H1 (cell line): ENCODE measurements at regions not wholly inside any gene's neighbourhood (a gene's known extent, or its start where the extent isn't known, plus 50 kb on each side); places are given as distances from the start of the nearest gene placed in this dataset.

Experiments used
- CTCF ChIA-PET: fragments of 300-600 bp; sonication (Branson Sonifier 250); formaldehyde crosslinking; loops from one replicate; lab custom pipeline; 2021; ENCODE audit not compliant: partially characterized antibody; lab: Charles Lee
- POLR2A ChIA-PET: fragments of 300-600 bp; sonication (Branson Sonifier 250); formaldehyde crosslinking; loops from one replicate; lab custom pipeline; 2021; ENCODE audit warnings: inconsistent platforms; ENCODE audit not compliant: partially characterized antibody; lab: Charles Lee
- DNase-seq, 2 experiments: peaks; one replicate each; pipeline versions ENCODE4 v3.0.0 to v3.0.0-alpha.2; 2010 to 2022; ENCODE audit warnings: low spot score in 2 of 2, low read depth in 1 of 2, mixed read lengths in 1 of 2
- FAIRE-seq: peaks from 2 replicates; lab custom pipeline; 2011; peaks lifted over from hg19 to GRCh38; lab: Jason Lieb, UNC
- H2AFZ ChIP-seq: 2 replicates; pipeline ENCODE4 v1.8.1; 2012; ENCODE audit warnings: low read length, inconsistent platforms
- H2AK5ac ChIP-seq: 2 replicates; pipeline ENCODE4 v1.6.1; 2013; ENCODE audit warnings: low read depth, low read length
- H2BK120ac ChIP-seq: replicated peaks from 2 replicates; pipeline ENCODE3; 2013; ENCODE audit warnings: low read depth, low read length, inconsistent platforms
- H2BK12ac ChIP-seq: 2 replicates; pipeline ENCODE4 v1.6.1; 2013; ENCODE audit warnings: low read depth, low read length
- H2BK15ac ChIP-seq: 2 replicates; pipeline ENCODE4 v1.6.1; 2013; ENCODE audit warnings: low read length
- H2BK20ac ChIP-seq: 2 replicates; pipeline ENCODE4 v1.6.1; 2013; ENCODE audit warnings: low read length
- H2BK5ac ChIP-seq: 2 replicates; pipeline ENCODE4 v1.6.1; 2013; ENCODE audit warnings: low read depth, low read length
- H3K14ac ChIP-seq: 2 replicates; pipeline ENCODE4 v1.6.1; 2013; ENCODE audit warnings: inconsistent platforms; ENCODE audit not compliant: insufficient read length
- H3K18ac ChIP-seq: 2 replicates; pipeline ENCODE4 v1.6.1; 2013; ENCODE audit warnings: low read length; ENCODE audit errors: extremely low read depth
- H3K23ac ChIP-seq: 2 replicates; pipeline ENCODE4 v1.6.1; 2013; ENCODE audit warnings: inconsistent platforms; ENCODE audit not compliant: insufficient read length
- H3K23me2 ChIP-seq: 2 replicates; pipeline ENCODE4 v1.6.1; 2013; ENCODE audit warnings: low read depth, low read length
- H3K27ac ChIP-seq: 2 replicates; pipeline ENCODE4 v1.6.1; 2011; ENCODE audit warnings: low read depth, low read length, inconsistent platforms
- H3K27me3 ChIP-seq, 4 experiments: replicated peaks in 1 of 4; 1 replicate in 1 of 4; 2 replicates in 3 of 4; pipeline versions ENCODE4 v1.6.1 to v1.8.1; 2011 to 2013; ENCODE audit warnings: low read length in 3 of 4, mild to moderate bottlenecking in 3 of 4, inconsistent platforms in 2 of 4, mixed read lengths in 2 of 4, moderate library complexity in 1 of 4; ENCODE audit not compliant: control insufficient read depth in 3 of 4, insufficient read depth in 3 of 4; ENCODE audit errors: extremely low read depth in 1 of 4
- H3K36me3 ChIP-seq, 4 experiments: 2 replicates each; pipeline versions ENCODE4 v1.6.1 to v1.8.1; 2011 to 2013; ENCODE audit warnings: mild to moderate bottlenecking in 4 of 4, low read length in 3 of 4, moderate library complexity in 2 of 4, control low read depth in 1 of 4, inconsistent platforms in 1 of 4; ENCODE audit not compliant: insufficient read depth in 4 of 4, control insufficient read depth in 2 of 4
- H3K4ac ChIP-seq: replicated peaks from 2 replicates; pipeline ENCODE3; 2013; ENCODE audit warnings: low read length, low read depth, mixed read lengths, inconsistent platforms; ENCODE audit not compliant: insufficient read length
- H3K4me1 ChIP-seq, 4 experiments: replicated peaks in 1 of 4; 1 replicate in 1 of 4; 2 replicates in 3 of 4; pipeline versions ENCODE4 v1.6.1 to v1.8.1; 2011 to 2013; ENCODE audit warnings: low read length in 3 of 4, inconsistent platforms in 2 of 4, mixed read lengths in 1 of 4; ENCODE audit not compliant: insufficient read depth in 4 of 4, control insufficient read depth in 3 of 4
- H3K4me2 ChIP-seq, 2 experiments: 2 replicates each; pipeline versions ENCODE4 v1.6.1 to v1.8.1; 2011 to 2013; ENCODE audit warnings: low read depth in 2 of 2, low read length in 2 of 2, control low read depth in 1 of 2, inconsistent platforms in 1 of 2, mild to moderate bottlenecking in 1 of 2; ENCODE audit not compliant: insufficient read depth in 1 of 2
- H3K4me3 ChIP-seq, 4 experiments: fragments of 200-600, 300-600 bp in 1 of 4; sonication (generic), shearing (Covaris generic), sonication (Bioruptor Twin) in 1 of 4; 2 replicates each; pipeline versions ENCODE4 v1.5.1 to v1.8.1; 2011 to 2016; ENCODE audit warnings: low read length in 4 of 4, low read depth in 3 of 4, control low read depth in 2 of 4, inconsistent platforms in 2 of 4, mild to moderate bottlenecking in 2 of 4, mixed read lengths in 1 of 4, moderate library complexity in 1 of 4; ENCODE audit not compliant: insufficient read depth in 2 of 4; ENCODE audit errors: extremely low read depth in 1 of 4
- H3K56ac ChIP-seq: replicated peaks from 2 replicates; pipeline ENCODE3; 2013; ENCODE audit warnings: low read depth, mild to moderate bottlenecking, mixed read lengths, low read length, inconsistent platforms; ENCODE audit not compliant: insufficient read length
- H3K79me1 ChIP-seq: 2 replicates; pipeline ENCODE4 v1.6.1; 2013; ENCODE audit warnings: low read depth, low read length, control low read depth
- H3K79me2 ChIP-seq, 2 experiments: 2 replicates each; pipeline versions ENCODE4 v1.6.1 to v1.8.1; 2012 to 2013; ENCODE audit warnings: low read length in 2 of 2, mild to moderate bottlenecking in 2 of 2, inconsistent platforms in 1 of 2; ENCODE audit not compliant: insufficient read depth in 2 of 2, control insufficient read depth in 1 of 2
- H3K9ac ChIP-seq, 4 experiments: replicated peaks in 1 of 4; 1 replicate in 1 of 4; 2 replicates in 3 of 4; pipeline versions ENCODE4 v1.6.1 to v1.8.1; 2011 to 2013; ENCODE audit warnings: low read depth in 3 of 4, low read length in 3 of 4, control low read depth in 2 of 4, mild to moderate bottlenecking in 2 of 4, moderate library complexity in 2 of 4, inconsistent platforms in 1 of 4; ENCODE audit errors: extremely low read depth in 1 of 4
- H3K9me3 ChIP-seq, 2 experiments: 2 replicates each; pipeline versions ENCODE4 v1.6.1 to v1.8.1; 2012 to 2013; ENCODE audit warnings: mild to moderate bottlenecking in 2 of 2, moderate library complexity in 2 of 2, control low read depth in 1 of 2, inconsistent platforms in 1 of 2, low read depth in 1 of 2, low read length in 1 of 2, mixed read lengths in 1 of 2; ENCODE audit not compliant: insufficient read depth in 2 of 2
- H4K20me1 ChIP-seq, 2 experiments: replicated peaks in 1 of 2; 2 replicates each; pipeline versions ENCODE3 to v1.8.1; 2011 to 2013; ENCODE audit warnings: inconsistent platforms in 2 of 2, low read length in 2 of 2, mild to moderate bottlenecking in 1 of 2; ENCODE audit not compliant: insufficient read depth in 2 of 2, control insufficient read depth in 1 of 2
- H4K5ac ChIP-seq: 2 replicates; pipeline ENCODE4 v1.6.1; 2013; ENCODE audit warnings: low read length, low read depth, mixed read lengths, inconsistent platforms; ENCODE audit not compliant: insufficient read length
- H4K8ac ChIP-seq: 2 replicates; pipeline ENCODE4 v1.8.0; 2013; ENCODE audit warnings: mild to moderate bottlenecking, moderate library complexity, low read length, inconsistent platforms; ENCODE audit not compliant: insufficient read depth; ENCODE audit errors: extremely low read depth
- H4K91ac ChIP-seq: replicated peaks from 2 replicates; pipeline ENCODE3; 2013; ENCODE audit warnings: low read length, mixed read lengths, inconsistent platforms; ENCODE audit not compliant: insufficient read length
- ASH2L ChIP-seq: fragments of 200-600, 300-600 bp; sonication (generic); IDR thresholded peaks from one replicate; pipeline ENCODE4 v1.7.1; 2017; ENCODE audit warnings: low read length
- CBX5 ChIP-seq: fragments of 300-800, 300-1000 bp; sonication (generic); IDR thresholded peaks from 2 replicates; pipeline ENCODE4 v1.7.1; 2016; ENCODE audit warnings: antibody characterized with exemption, low read length, low read depth
- CEBPB ChIP-seq: IDR thresholded peaks from 2 replicates; pipeline ENCODE4 v1.6.1; 2012; ENCODE audit warnings: low read depth, low read length
- CTBP2 ChIP-seq: IDR thresholded peaks from 2 replicates; pipeline ENCODE4 v1.7.0; 2011; ENCODE audit warnings: borderline replicate concordance, mild to moderate bottlenecking, moderate library complexity, mixed read lengths, low read length; ENCODE audit not compliant: insufficient read depth, insufficient read length
- POLR2AphosphoS5 ChIP-seq: IDR thresholded peaks from 2 replicates; pipeline ENCODE4 v1.6.1; 2011; ENCODE audit warnings: low read depth, low read length
- POU5F1 ChIP-seq: IDR thresholded peaks from 2 replicates; pipeline ENCODE4 v1.6.1; 2011; ENCODE audit warnings: low read depth, mild to moderate bottlenecking, low read length, moderate library complexity
- RFX5 ChIP-seq: IDR thresholded peaks from 2 replicates; pipeline ENCODE4 v1.6.1; 2011; ENCODE audit warnings: low read depth, low read length, improper control_type of control experiment, borderline replicate concordance
- RNF2 ChIP-seq: fragments of 200-900, 300-1000 bp; sonication (generic); IDR thresholded peaks from 2 replicates; pipeline ENCODE4 v1.7.1; 2016; ENCODE audit warnings: borderline replicate concordance, low read depth, mild to moderate bottlenecking, antibody characterized with exemption, low read length; ENCODE audit not compliant: poor library complexity, severe bottlenecking; ENCODE audit errors: missing control alignments
- RXRA ChIP-seq: IDR thresholded peaks from 2 replicates; pipeline ENCODE4 v1.6.1; 2011; ENCODE audit warnings: low read depth, mild to moderate bottlenecking, low read length, moderate library complexity; ENCODE audit not compliant: insufficient read depth
- TBP ChIP-seq: IDR thresholded peaks from 2 replicates; pipeline ENCODE4 v1.6.1; 2011; ENCODE audit warnings: low read depth, low read length, improper control_type of control experiment
- TEAD4 ChIP-seq: IDR thresholded peaks from 2 replicates; pipeline ENCODE4 v1.6.1; 2012; ENCODE audit warnings: low read depth, low read length, inconsistent platforms, mixed read lengths

DNA sequence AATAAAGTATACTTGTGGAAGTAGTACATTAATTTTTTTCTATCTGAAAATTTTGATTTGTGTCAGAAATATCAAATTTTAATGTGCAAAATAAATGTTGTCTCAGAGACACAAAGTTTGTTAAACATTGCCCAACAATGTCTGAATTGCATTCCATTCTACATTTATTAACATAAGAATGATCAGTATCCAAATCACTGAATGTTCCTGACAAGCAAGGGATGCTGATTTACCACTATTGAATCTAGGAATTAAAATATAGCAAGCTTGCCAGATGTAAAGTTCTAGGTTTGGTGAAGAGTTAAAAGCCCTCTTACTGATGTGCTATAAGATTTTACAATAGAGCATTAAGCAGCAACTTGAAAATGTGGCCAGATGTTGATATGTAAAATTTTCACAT, 489.2 kb upstream of the CTSO start:
- no peak overlapping the region for H3K14ac ChIP-seq
- H3K79me1 ChIP-seq = no peaks in the 10 kb centered on the region
- no peak overlapping the region for H4K91ac ChIP-seq
- no peak overlapping the region for H2AFZ ChIP-seq
- H3K4me2 ChIP-seq = no peak overlapping the region; a peak in 1 of 4 replicates
- no peak overlapping the region for H3K56ac ChIP-seq
- H4K5ac ChIP-seq = no peak overlapping the region
- CTCF ChIA-PET = no interaction called here
- no peak overlapping the region for H3K9ac ChIP-seq
- H2BK12ac ChIP-seq = no peak overlapping the region
- H3K27ac ChIP-seq = no peak overlapping the region
- H4K8ac ChIP-seq = no peak overlapping the region
- H2AK5ac ChIP-seq = no peak overlapping the region
- H2BK120ac ChIP-seq = no peak overlapping the region
- H4K20me1 ChIP-seq = no peaks in the 10 kb centered on the region
- H3K4me1 ChIP-seq = no peaks in the 10 kb centered on the region; a peak in 1 of 7 replicates
- no peak overlapping the region for H2BK15ac ChIP-seq
- no peaks in the 10 kb centered on the region for H3K27me3 ChIP-seq
- H3K4ac ChIP-seq = no peak overlapping the region
- no peak overlapping the region for H3K4me3 ChIP-seq
- peaks cover 1% of the 10 kb centered on the region; the same call in 1 of the 2 replicates for H3K23me2 ChIP-seq
- POLR2A ChIA-PET = no interaction called here
- no peak overlapping the region for H2BK20ac ChIP-seq
- no peak overlapping the region for H2BK5ac ChIP-seq
- no peaks in the 10 kb centered on the region for H3K36me3 ChIP-seq
- H3K79me2 ChIP-seq = no peaks in the 10 kb centered on the region
- DNase-seq (no peak), FAIRE-seq (no peak)
- H3K18ac ChIP-seq = no peak overlapping the region
- no peak for TF ChIP-seq POLR2AphosphoS5
- no peak for TF ChIP-seq RNF2
- no peak for TF ChIP-seq RXRA
- TF ChIP-seq CEBPB = peak; percentile 76
- TF ChIP-seq TEAD4 = 0 out of 2 replicates have a peak, but pooled peaks have one; percentile 9
- no peak for TF ChIP-seq TBP
- TF ChIP-seq RFX5 = no peak
- TF ChIP-seq POU5F1 = no peak
- no peak for TF ChIP-seq ASH2L
- TF ChIP-seq CBX5 = no peak
- no peak for TF ChIP-seq CTBP2
- no peaks in the 10 kb centered on the region for H3K9me3 ChIP-seq
- H3K23ac ChIP-seq = no peak overlapping the region
